ENCODE measurements at regions not wholly inside any gene's neighbourhood (a gene's known extent, or its start where the extent isn't known, plus 50 kb on each side); places are given as distances from the start of the nearest gene placed in this dataset.

GRCh38 chr12:47307680-47308399 lies 228.1 kb upstream of the AMIGO2 start:
- peak; percentile 28 for DNase-seq (ENCODE audit: low read depth, low spot score)

- peak; percentile 31 for DNase-seq (ENCODE audit: low read depth, low spot score)
These were observed 227.3 kb upstream of the AMIGO2 start for GRCh38 chr12:47306773-47307679.

- no peak for DNase-seq (ENCODE audit: low read depth, low spot score)
These were observed 226.4 kb upstream of the AMIGO2 start for GRCh38 chr12:47306130-47306529.

- no peak for DNase-seq (ENCODE audit: low read depth, low spot score)
These were observed 225.7 kb upstream of the AMIGO2 start for GRCh38 chr12:47305464-47305863.

GRCh38 chr12:47303995-47304560 lies 224.3 kb upstream of the AMIGO2 start:
- no peak for DNase-seq (ENCODE audit: low read depth, low spot score)

- DNase-seq (ENCODE audit: low read depth, low spot score): no peak
These were observed 223.4 kb upstream of the AMIGO2 start for GRCh38 chr12:47303207-47303606.

GRCh38 chr12:47302111-47302671 lies 222.4 kb upstream of the AMIGO2 start:
- DNase-seq (ENCODE audit: low read depth, low spot score): no peak

- no peak for DNase-seq (ENCODE audit: low read depth, low spot score)
These were observed 219.8 kb upstream of the AMIGO2 start for GRCh38 chr12:47299586-47299985.

GRCh38 chr12:47297993-47298392 lies 218.2 kb upstream of the AMIGO2 start:
- DNase-seq (ENCODE audit: low read depth, low spot score): no peak

- DNase-seq (ENCODE audit: low read depth, low spot score): no peak
These were observed 217.1 kb upstream of the AMIGO2 start for GRCh38 chr12:47296828-47297227.

- DNase-seq (ENCODE audit: low read depth, low spot score): no peak
These were observed 213.6 kb upstream of the AMIGO2 start for GRCh38 chr12:47293406-47293805.

- DNase-seq (ENCODE audit: low read depth, low spot score): no peak
These were observed 206.9 kb upstream of the AMIGO2 start for GRCh38 chr12:47286676-47287075.
